ENCODE measurements at regions not wholly inside any gene's neighbourhood (a gene's known extent, or its start where the extent isn't known, plus 50 kb on each side); places are given as distances from the start of the nearest gene placed in this dataset.

GRCh38 chr20:60815656-60816055, 436.4 kb upstream of the CDH4 start:
- no peak for TF ChIP-seq CTCF (IDR thresholded peaks at IDR 0.05)
- no peak for TF ChIP-seq EP300 (IDR thresholded peaks at IDR 0.05)
- TF ChIP-seq POLR2A (IDR thresholded peaks at IDR 0.05) = no peak
